ENCODE measurements at regions not wholly inside any gene's neighbourhood (a gene's known extent, or its start where the extent isn't known, plus 50 kb on each side); places are given as distances from the start of the nearest gene placed in this dataset.
A peak's percentile ranks its signal among the peaks of the same experiment; 100 is the strongest.

GRCh38 chr3:177578488-177578887 is 381.2 kb upstream of the TBL1XR1 start:
- DNase-seq = no peak

DNA sequence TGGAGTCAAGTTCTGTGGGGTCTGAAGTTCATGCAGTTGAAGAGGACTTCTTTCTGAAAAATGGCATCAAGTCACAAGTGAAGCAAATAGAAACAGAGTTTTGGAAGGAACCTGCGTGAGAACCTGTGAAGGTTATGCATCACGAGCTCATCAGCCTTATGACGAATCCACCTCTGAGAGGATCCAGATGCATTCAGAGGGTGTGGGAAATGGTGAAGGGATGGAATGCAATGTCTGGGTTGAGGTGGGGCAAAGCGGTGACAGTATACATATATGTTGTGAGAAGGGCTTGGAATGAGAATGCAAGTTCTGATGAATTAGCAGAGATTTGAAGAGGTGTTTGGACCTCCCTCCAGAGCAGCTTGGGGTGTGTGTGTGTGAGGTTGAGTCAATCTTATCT is 382.1 kb upstream of the TBL1XR1 start:
- DNase-seq = no peak

DNA sequence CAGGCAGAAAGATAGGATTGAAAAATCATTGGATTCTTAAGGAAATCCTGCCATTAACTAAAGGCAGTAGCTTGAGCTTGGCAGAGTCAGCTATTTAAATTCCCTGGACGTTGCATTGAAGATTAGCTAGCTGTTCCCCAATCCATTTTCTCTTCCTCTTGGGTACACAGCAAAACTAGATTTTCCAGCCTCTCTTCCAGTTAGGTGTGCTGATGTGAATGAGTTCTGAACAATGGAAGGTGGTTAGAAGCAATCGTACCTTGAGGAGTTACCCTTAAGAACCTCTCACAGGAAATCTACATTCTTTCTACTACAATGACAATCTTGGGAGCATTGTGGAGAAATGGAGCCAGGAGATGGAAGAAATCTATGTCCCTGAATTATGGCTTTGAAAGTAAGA is 383.2 kb upstream of the TBL1XR1 start:
- DNase-seq = no peak

- DNase-seq = no peak
Observed at GRCh38 chr3:177585271-177585670, 388.0 kb upstream of the TBL1XR1 start.

DNA sequence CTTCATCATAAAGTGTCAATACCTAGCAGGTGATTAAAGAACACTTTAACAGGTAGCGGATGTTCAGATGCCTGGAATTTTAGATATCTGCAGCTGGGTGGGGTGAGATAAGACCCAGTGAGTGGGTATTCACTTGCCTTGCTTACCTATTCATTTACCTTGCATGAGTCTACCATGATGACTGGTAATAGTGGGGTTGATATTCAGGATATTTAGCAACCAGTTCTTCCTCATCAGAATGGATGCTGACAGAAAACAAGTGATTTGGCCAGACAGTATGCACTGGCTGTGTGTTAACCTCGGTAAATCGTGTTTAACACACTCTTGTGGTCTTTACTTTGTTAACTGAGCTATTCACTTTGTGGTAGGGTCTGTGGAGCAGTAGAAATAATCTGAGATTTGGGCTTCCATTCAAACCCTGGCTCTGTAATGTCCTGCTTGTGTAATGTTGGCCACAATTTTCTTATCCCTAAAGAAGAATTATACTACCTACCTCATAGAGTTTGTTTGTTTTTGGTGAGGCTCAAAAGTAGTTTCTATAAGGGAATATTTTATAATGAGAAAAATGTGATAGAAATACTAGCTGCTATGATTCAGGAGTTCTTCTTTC is 391.9 kb upstream of the TBL1XR1 start:
- DNase-seq = no peak

DNA sequence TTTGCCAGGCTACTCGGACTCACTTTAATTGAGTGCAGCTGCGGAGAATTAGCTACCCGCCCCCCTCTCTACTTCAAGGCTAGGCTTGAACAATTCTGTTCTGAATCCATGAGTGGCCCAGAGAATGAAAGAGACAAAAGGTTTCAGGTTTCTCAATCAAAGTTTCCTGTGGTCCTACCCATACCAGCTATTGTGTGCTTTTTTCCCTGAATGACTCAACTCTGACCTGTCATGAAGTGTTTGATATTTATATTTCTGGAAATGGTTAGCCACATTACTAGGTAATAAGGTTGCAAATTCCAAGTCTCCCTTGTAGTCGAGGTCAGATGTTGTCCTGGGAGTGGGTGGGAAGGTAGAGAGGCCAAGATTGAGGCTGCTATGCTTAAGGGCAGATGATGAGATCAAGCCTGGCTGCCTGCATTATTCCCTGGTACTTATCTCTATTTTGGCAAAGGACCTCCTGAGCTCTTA is 392.7 kb upstream of the TBL1XR1 start:
- no peak for DNase-seq

DNA sequence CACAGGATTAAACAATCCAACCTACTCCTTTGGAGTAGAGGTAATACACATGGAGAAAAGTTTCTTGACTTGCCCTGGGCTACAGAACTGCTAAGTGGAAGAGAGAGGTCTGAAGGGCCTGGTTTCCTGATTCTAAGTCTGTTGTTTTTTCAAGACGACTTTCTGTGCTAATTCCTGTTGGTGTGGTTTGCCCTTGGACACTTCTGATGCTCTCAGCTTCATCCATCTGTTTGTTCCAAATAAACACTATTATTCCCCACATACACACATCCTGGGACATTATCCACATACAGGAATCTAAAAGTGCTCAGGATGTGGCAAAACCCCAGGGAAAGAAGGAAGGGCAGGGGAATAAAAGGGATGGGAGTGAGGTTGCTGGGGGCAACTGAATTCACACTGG is 393.5 kb upstream of the TBL1XR1 start:
- DNase-seq = no peak

DNA sequence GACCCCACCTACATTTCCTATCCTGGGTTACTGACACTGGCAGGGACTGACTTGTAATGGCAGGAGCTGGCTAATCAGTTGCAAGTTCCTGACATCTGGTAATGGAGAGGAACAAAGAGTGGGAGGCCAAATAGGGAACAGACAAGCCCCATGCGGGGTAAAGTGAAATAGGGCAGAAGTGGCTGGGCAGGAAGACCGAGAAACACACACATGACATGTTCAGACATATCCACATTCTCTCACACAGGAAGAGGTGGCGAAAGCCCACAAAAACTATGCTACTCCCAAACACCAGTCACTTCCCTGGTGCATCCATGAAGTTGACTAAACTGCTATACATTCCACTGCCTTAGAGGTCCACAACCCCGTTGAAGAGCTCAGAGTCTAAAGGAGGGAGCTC is 394.1 kb upstream of the TBL1XR1 start:
- DNase-seq = peak in 1 of 2 donors; percentile 31

DNA sequence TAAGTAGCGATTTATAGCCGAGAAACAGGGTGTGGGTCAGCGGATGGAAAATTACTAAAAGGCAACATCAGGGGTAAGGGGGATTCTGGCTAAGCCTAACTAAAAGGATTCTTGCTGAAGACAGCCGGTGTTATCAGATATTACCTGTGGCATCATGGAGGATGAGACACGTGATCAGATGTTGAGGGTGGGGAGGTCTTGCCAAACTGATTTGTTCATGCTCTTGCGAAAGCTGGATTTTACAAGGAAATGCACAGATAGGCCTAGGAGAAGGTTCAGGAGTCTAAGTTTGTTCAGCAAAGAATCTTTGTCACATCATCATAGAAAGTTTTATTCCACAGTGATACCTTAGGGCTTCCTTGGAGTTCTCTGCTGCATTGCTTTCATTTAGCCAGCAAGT is 396.8 kb upstream of the TBL1XR1 start:
- DNase-seq = no peak

DNA sequence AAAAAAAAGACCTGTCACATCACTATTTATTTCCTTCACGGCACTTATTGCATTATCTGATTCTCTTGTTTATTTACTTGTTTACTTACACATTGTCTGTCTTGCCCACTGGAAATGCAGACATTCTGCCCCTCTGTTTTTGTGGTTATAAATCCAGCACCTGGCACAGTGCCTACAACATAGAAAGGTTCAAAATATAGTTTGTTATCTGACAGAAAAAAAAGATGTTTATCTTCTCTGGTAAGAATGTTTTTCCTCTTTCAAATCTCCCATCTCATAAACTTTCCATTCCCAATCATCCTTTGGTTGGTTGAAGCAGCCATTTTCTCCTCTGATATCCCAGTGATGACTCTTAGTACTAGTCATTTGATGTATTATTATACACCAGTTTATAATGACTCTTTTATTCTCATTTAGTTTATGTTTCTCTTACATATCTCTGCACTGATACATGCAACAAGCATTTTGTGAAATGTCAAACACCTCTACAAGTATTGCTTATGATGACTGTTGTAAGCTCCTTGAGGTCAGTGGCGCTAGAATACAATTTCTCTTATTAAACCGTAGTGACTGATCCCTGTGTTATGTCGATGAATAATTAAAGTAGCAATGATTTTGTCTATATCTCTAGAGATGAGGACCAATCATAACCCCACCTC is 398.4 kb upstream of the TBL1XR1 start:
- DNase-seq = no peak

- DNase-seq = no peak
Observed at GRCh38 chr3:177596248-177596815, 399.1 kb upstream of the TBL1XR1 start.

GRCh38 chr3:177596816-177597271 is 399.6 kb upstream of the TBL1XR1 start:
- no peak for DNase-seq

- DNase-seq = peak; percentile 32 to 73
Observed at GRCh38 chr3:177597311-177598096, 400.2 kb upstream of the TBL1XR1 start.

GRCh38 chr3:177598097-177598833 is 401.0 kb upstream of the TBL1XR1 start:
- no peak for DNase-seq

GRCh38 chr3:177599326-177599725 is 402.0 kb upstream of the TBL1XR1 start:
- DNase-seq = no peak

GRCh38 chr3:177599837-177600236 is 402.6 kb upstream of the TBL1XR1 start:
- no peak for DNase-seq

GRCh38 chr3:177600411-177600810 is 403.1 kb upstream of the TBL1XR1 start:
- DNase-seq = no peak

DNA sequence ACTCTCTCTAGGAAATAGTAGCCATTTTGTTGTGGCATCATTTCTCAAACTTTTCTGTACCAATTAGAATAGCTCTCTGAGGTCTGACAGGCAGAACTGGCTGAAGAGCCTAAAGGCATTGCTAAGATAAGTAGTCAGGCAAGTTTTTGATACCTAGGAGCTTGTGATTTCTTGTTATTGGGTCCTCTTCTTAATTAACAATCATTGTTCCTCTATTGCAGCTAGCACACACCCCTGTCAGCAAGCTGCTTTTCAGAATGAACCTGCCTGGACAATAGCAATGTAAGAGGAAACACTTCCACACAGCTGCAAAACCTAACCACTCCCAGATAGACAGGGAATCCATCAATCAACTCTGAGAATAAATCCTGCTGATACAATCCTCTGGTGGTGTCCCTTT is 403.9 kb upstream of the TBL1XR1 start:
- no peak for DNase-seq

- DNase-seq = no peak
Observed at GRCh38 chr3:177602601-177603147, 405.4 kb upstream of the TBL1XR1 start.

DNA sequence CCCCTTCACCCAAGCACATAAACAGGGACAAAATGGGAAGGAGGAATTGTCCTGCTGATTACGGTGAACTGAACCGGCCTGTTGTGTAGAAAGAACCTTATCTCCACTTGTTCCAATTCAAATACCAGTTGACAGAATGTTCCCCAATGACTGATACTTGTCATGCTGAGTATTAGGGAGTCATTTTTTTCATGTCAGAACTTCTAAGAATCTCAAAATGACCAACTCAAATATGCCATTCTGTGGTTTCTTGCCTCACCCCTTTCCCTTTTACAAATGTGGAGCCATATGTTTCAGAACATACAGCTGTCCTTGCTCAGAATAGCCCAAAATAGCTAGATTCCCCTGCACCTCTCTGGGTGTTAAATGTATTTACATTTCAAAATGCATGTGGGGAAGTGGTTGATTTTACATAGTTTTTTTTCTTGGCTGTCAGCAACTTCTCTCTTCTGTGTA is 405.9 kb upstream of the TBL1XR1 start:
- DNase-seq = no peak

DNA sequence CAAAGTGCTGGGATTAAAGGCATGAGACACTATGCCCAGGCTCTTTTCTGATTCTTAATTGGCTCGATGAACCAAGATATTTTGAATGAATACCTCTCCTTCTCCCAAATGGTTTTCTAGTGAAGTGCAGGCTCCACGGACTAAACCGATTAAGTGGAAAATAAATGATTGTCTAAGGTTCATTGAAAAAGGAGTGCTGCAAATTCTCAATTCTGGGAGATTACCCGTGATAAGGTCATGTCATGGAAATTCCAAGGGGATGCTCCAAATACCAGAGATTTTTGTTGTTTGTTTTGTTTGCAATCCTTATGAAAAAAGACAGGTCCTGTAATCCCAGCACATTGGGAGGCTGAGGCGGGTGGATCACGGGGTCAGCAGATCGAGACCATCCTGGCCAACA is 406.9 kb upstream of the TBL1XR1 start:
- DNase-seq = no peak

- DNase-seq = no peak
Observed at GRCh38 chr3:177606891-177607290, 409.6 kb upstream of the TBL1XR1 start.

Data from hippocampal formation (tissue), 2 donors.